Natural killer cell (primary cell): ENCODE measurements at regions not wholly inside any gene's neighbourhood (a gene's known extent, or its start where the extent isn't known, plus 50 kb on each side); places are given as distances from the start of the nearest gene placed in this dataset.

Experiments used
- ATAC-seq, 3 donors: fragments of 150-1000 bp in 2 of 3; fragments of 200-7000 bp in 1 of 3; cut with Tn5 transposase; 1 replicate in 1 of 3; 2 replicates in 2 of 3; pipeline ENCODE4 v1.10.0; 2021; ENCODE audit warnings: mild to moderate bottlenecking in 2 of 3, moderate library complexity in 2 of 3
- DNase-seq, 2 donors: peaks; one replicate each; pipeline versions ENCODE4 v3.0.0 to v3.0.0-alpha.2; 2013 to 2021; ENCODE audit warnings: mixed read lengths in 1 of 2
- H3K27ac ChIP-seq: one replicate; pipeline ENCODE4 v1.5.1; 2013; ENCODE audit warnings: mild to moderate bottlenecking, low read length
- H3K27me3 ChIP-seq: one replicate; pipeline ENCODE4 v1.6.1; 2013; ENCODE audit warnings: low read length; ENCODE audit not compliant: control insufficient read depth, insufficient read depth
- H3K36me3 ChIP-seq: one replicate; pipeline ENCODE4 v1.6.1; 2013; ENCODE audit warnings: low read length; ENCODE audit not compliant: control insufficient read depth, insufficient read depth
- H3K4me1 ChIP-seq: one replicate; pipeline ENCODE4 v1.6.1; 2013; ENCODE audit warnings: low read length; ENCODE audit not compliant: control insufficient read depth, insufficient read depth
- H3K4me3 ChIP-seq: one replicate; pipeline ENCODE4 v1.5.1; 2013; ENCODE audit warnings: low read length
- H3K9me3 ChIP-seq: one replicate; pipeline ENCODE4 v1.6.1; 2013; ENCODE audit warnings: low read length; ENCODE audit not compliant: control insufficient read depth, insufficient read depth
- H3K27ac Mint-ChIP-seq, 2 donors: one replicate each; pipeline ENCODE4 v1.8.0; 2022; ENCODE audit warnings: mild to moderate bottlenecking in 2 of 2, mixed read lengths in 2 of 2, moderate library complexity in 1 of 2
- H3K27me3 Mint-ChIP-seq, 2 donors: one replicate each; pipeline ENCODE4 v1.8.0; 2022; ENCODE audit warnings: low read depth in 2 of 2, mixed read lengths in 2 of 2
- H3K36me3 Mint-ChIP-seq: one replicate; pipeline ENCODE4 v1.8.0; 2022; ENCODE audit warnings: mixed read lengths
- H3K4me1 Mint-ChIP-seq, 2 donors: one replicate each; pipeline ENCODE4 v1.8.0; 2022; ENCODE audit warnings: mixed read lengths in 2 of 2
- H3K4me3 Mint-ChIP-seq: one replicate; pipeline ENCODE4 v1.8.0; 2022; ENCODE audit warnings: mild to moderate bottlenecking, moderate library complexity, mixed read lengths
- H3K9me3 Mint-ChIP-seq, 2 donors: one replicate each; pipeline ENCODE4 v1.8.0; 2022; ENCODE audit warnings: mixed read lengths in 2 of 2
- CTCF ChIP-seq: fragments of 200-600 bp; IDR thresholded peaks from one replicate; pipeline ENCODE4 v1.8.0; 2022; ENCODE audit warnings: antibody characterized with exemption
- WGBS: methylation state at CpG from one replicate; pipeline ENCODE4 v1.1.7; 2013; ENCODE audit warnings: missing lambda C conversion rate; ENCODE audit not compliant: insufficient coverage; 5-methylcytosine and 5-hydroxymethylcytosine counted together
- intact Hi-C: fragments of 100-400 bp; cut with micrococcal nuclease; formaldehyde crosslinking; loops from one replicate; pipeline ENCODE4 v1.14.2; 2022

- H3K9me3 ChIP-seq: no peaks in the 10 kb centered on the region
- no peaks in the 10 kb centered on the region for H3K4me1 Mint-ChIP-seq
- no peak overlapping the region for H3K4me3 ChIP-seq
- DNase-seq (no peak), ATAC-seq (no peak)
- no peak overlapping the region for H3K27ac Mint-ChIP-seq
- no peaks in the 10 kb centered on the region for H3K36me3 Mint-ChIP-seq
- peaks cover 6 to 30% of the 10 kb centered on the region in 2 donors for H3K27me3 Mint-ChIP-seq
- no peaks in the 10 kb centered on the region for H3K27me3 ChIP-seq
- no peak overlapping the region for H3K4me3 Mint-ChIP-seq
- intact Hi-C loops: no loop called here
- H3K36me3 ChIP-seq: no peaks in the 10 kb centered on the region
- 89% methylated on average over 4 of the region's 4 CpGs for WGBS
- no peaks in the 10 kb centered on the region for H3K9me3 Mint-ChIP-seq
- H3K27ac ChIP-seq: no peak overlapping the region
- TF ChIP-seq CTCF: no peak
- no peaks in the 10 kb centered on the region for H3K4me1 ChIP-seq
Observed at GRCh38 chr9:99463131-99463530, 241.0 kb downstream of the SEC61B start.

- no peak overlapping the region for H3K4me3 Mint-ChIP-seq
- intact Hi-C loops: no loop called here
- H3K27ac Mint-ChIP-seq: no peak overlapping the region
- no peaks in the 10 kb centered on the region for H3K9me3 Mint-ChIP-seq
- no peak overlapping the region for H3K27ac ChIP-seq
- no peaks in the 10 kb centered on the region for H3K36me3 Mint-ChIP-seq
- H3K4me1 Mint-ChIP-seq: no peaks in the 10 kb centered on the region
- no peaks in the 10 kb centered on the region for H3K36me3 ChIP-seq
- H3K4me1 ChIP-seq: no peaks in the 10 kb centered on the region
- WGBS: 87% methylated on average over 4 of the region's 4 CpGs
- H3K27me3 Mint-ChIP-seq: peaks cover 6 to 23% of the 10 kb centered on the region in 2 donors
- no peaks in the 10 kb centered on the region for H3K9me3 ChIP-seq
- TF ChIP-seq CTCF: no peak
- H3K27me3 ChIP-seq: no peaks in the 10 kb centered on the region
- ATAC-seq: no peak
- DNase-seq: no peak
- no peak overlapping the region for H3K4me3 ChIP-seq
Observed at GRCh38 chr9:99464568-99464967, 242.5 kb downstream of the SEC61B start.

- Mint-ChIP-seq H3K9me3 (no peaks in the 10 kb centered on the region), H3K4me3 (no peak overlapping the region), H3K4me1 (no peaks in the 10 kb centered on the region), H3K36me3 (no peaks in the 10 kb centered on the region), H3K27ac (no peak overlapping the region), H3K27me3 (peaks cover 6 to 21% of the 10 kb centered on the region in 2 donors)
- intact Hi-C loops: no loop called here
- WGBS: 92% methylated on average over 6 of the region's 7 CpGs
- TF ChIP-seq CTCF: no peak
- Histone ChIP-seq H3K4me3 (no peak overlapping the region), H3K27ac (no peak overlapping the region), H3K36me3 (no peaks in the 10 kb centered on the region), H3K27me3 (no peaks in the 10 kb centered on the region), H3K4me1 (no peaks in the 10 kb centered on the region), H3K9me3 (no peaks in the 10 kb centered on the region)
- DNase-seq (no peak), ATAC-seq (no peak)
Observed at GRCh38 chr9:99465231-99465907, 243.3 kb downstream of the SEC61B start.

- TF ChIP-seq CTCF: no peak
- H3K36me3 ChIP-seq: no peaks in the 10 kb centered on the region
- Mint-ChIP-seq H3K4me1 (no peaks in the 10 kb centered on the region), H3K36me3 (no peaks in the 10 kb centered on the region), H3K27ac (no peak overlapping the region), H3K27me3 (peaks cover 6 to 21% of the 10 kb centered on the region in 2 donors), H3K4me3 (no peak overlapping the region), H3K9me3 (no peaks in the 10 kb centered on the region)
- intact Hi-C loops: no loop called here
- H3K9me3 ChIP-seq: no peaks in the 10 kb centered on the region
- ATAC-seq (no peak), DNase-seq (no peak)
- 100% methylated on average over 1 of the region's 1 CpG for WGBS
- H3K27ac ChIP-seq: no peak overlapping the region
- no peak overlapping the region for H3K4me3 ChIP-seq
- H3K4me1 ChIP-seq: no peaks in the 10 kb centered on the region
- H3K27me3 ChIP-seq: no peaks in the 10 kb centered on the region
Observed at GRCh38 chr9:99466104-99466503, 244.0 kb downstream of the SEC61B start.
